Loucy (cell line): ENCODE measurements at regions not wholly inside any gene's neighbourhood (a gene's known extent, or its start where the extent isn't known, plus 50 kb on each side); places are given as distances from the start of the nearest gene placed in this dataset.

Source experiments
- EZH2phosphoT487 ChIP-seq: fragments of 200-600 bp; IDR thresholded peaks from 2 replicates; pipeline ENCODE4 v1.6.1; 2018; ENCODE audit warnings: antibody characterized with exemption, mild to moderate bottlenecking, moderate library complexity, borderline replicate concordance
- TF ChIP-seq, protein P1 (sequence below): fragments of 200-600 bp; sonication (generic); conservative IDR thresholded peaks from 2 replicates; pipeline ENCODE4 v1.5.1; 2014; ENCODE audit warnings: mild to moderate bottlenecking, antibody characterized with exemption, low read length

- TF ChIP-seq, protein P1, sequence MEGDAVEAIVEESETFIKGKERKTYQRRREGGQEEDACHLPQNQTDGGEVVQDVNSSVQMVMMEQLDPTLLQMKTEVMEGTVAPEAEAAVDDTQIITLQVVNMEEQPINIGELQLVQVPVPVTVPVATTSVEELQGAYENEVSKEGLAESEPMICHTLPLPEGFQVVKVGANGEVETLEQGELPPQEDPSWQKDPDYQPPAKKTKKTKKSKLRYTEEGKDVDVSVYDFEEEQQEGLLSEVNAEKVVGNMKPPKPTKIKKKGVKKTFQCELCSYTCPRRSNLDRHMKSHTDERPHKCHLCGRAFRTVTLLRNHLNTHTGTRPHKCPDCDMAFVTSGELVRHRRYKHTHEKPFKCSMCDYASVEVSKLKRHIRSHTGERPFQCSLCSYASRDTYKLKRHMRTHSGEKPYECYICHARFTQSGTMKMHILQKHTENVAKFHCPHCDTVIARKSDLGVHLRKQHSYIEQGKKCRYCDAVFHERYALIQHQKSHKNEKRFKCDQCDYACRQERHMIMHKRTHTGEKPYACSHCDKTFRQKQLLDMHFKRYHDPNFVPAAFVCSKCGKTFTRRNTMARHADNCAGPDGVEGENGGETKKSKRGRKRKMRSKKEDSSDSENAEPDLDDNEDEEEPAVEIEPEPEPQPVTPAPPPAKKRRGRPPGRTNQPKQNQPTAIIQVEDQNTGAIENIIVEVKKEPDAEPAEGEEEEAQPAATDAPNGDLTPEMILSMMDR, result no peak
- TF ChIP-seq EZH2phosphoT487, result no peak
These were observed 208.5 kb upstream of the DTNA start for GRCh38 chr18:34501553-34501952.
